Panc1 (cell line): ENCODE measurements at regions not wholly inside any gene's neighbourhood (a gene's known extent, or its start where the extent isn't known, plus 50 kb on each side); places are given as distances from the start of the nearest gene placed in this dataset.

Source experiments
- POLR2AphosphoS5 ChIP-seq: IDR thresholded peaks from 2 replicates; pipeline ENCODE4 v1.6.1; 2012; ENCODE audit warnings: mild to moderate bottlenecking, low read depth, low read length, moderate library complexity
- SIN3A ChIP-seq: IDR thresholded peaks from 2 replicates; pipeline ENCODE4 v1.6.1; 2012; ENCODE audit warnings: low read depth, mild to moderate bottlenecking, low read length, moderate library complexity, borderline replicate concordance; ENCODE audit not compliant: insufficient read depth
- TCF7L2 ChIP-seq: IDR thresholded peaks from 2 replicates; pipeline ENCODE4 v1.6.1; 2011; ENCODE audit warnings: mild to moderate bottlenecking, low read depth, low read length, inconsistent platforms
- TF ChIP-seq, protein P1 (sequence below): fragments of 450-650 bp; IDR thresholded peaks from 2 replicates; pipeline ENCODE4 v1.5.1; 2017; ENCODE audit warnings: mild to moderate bottlenecking
- TF ChIP-seq, protein P2 (sequence below), 2 experiments: IDR thresholded peaks; 2 replicates each; pipeline ENCODE4 v1.6.1; 2011 to 2012; ENCODE audit warnings: low read depth in 2 of 2, control low read depth in 1 of 2, low read length in 1 of 2, mild to moderate bottlenecking in 1 of 2, moderate library complexity in 1 of 2; ENCODE audit not compliant: insufficient read depth in 1 of 2

DNA sequence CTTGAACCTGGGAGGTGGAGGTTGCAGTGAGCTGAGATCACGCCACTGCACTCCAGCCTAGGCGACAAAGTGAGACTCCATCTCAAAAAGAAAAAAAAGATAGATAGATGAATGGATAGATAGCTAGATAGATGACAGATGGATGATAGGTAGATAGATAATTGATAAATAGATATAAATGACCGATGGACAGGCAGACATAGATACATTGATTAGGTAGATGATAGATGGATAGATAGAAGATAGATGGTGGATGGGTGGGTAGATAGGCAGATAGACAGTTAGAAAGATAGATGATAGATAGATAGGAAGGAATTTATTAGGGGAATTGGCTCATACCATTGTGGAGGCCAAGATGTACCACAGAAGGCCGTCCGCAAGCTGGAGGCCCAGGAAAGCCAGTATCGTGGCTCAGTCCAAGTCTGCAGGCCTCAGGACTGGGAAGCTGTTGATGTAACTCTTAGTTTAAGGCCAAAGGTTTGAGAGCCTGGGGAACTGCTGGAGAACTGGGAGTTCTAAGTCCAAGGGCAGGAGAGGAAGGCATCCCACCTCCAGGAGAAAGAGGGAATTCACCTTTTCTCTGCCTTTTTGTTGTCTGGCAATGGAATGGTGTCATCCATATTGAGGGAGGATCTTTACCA, 156.1 kb downstream of the SEC14L1 start:
- TF ChIP-seq, protein P1, sequence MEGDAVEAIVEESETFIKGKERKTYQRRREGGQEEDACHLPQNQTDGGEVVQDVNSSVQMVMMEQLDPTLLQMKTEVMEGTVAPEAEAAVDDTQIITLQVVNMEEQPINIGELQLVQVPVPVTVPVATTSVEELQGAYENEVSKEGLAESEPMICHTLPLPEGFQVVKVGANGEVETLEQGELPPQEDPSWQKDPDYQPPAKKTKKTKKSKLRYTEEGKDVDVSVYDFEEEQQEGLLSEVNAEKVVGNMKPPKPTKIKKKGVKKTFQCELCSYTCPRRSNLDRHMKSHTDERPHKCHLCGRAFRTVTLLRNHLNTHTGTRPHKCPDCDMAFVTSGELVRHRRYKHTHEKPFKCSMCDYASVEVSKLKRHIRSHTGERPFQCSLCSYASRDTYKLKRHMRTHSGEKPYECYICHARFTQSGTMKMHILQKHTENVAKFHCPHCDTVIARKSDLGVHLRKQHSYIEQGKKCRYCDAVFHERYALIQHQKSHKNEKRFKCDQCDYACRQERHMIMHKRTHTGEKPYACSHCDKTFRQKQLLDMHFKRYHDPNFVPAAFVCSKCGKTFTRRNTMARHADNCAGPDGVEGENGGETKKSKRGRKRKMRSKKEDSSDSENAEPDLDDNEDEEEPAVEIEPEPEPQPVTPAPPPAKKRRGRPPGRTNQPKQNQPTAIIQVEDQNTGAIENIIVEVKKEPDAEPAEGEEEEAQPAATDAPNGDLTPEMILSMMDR, result no peak
- TF ChIP-seq, protein P2, sequence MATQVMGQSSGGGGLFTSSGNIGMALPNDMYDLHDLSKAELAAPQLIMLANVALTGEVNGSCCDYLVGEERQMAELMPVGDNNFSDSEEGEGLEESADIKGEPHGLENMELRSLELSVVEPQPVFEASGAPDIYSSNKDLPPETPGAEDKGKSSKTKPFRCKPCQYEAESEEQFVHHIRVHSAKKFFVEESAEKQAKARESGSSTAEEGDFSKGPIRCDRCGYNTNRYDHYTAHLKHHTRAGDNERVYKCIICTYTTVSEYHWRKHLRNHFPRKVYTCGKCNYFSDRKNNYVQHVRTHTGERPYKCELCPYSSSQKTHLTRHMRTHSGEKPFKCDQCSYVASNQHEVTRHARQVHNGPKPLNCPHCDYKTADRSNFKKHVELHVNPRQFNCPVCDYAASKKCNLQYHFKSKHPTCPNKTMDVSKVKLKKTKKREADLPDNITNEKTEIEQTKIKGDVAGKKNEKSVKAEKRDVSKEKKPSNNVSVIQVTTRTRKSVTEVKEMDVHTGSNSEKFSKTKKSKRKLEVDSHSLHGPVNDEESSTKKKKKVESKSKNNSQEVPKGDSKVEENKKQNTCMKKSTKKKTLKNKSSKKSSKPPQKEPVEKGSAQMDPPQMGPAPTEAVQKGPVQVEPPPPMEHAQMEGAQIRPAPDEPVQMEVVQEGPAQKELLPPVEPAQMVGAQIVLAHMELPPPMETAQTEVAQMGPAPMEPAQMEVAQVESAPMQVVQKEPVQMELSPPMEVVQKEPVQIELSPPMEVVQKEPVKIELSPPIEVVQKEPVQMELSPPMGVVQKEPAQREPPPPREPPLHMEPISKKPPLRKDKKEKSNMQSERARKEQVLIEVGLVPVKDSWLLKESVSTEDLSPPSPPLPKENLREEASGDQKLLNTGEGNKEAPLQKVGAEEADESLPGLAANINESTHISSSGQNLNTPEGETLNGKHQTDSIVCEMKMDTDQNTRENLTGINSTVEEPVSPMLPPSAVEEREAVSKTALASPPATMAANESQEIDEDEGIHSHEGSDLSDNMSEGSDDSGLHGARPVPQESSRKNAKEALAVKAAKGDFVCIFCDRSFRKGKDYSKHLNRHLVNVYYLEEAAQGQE (IDR thresholded peaks at IDR 0.05; ENCODE audit: insufficient read depth in 1 of 2, low read depth in 2 of 2, low read length in 1 of 2), result no peak
- TF ChIP-seq TCF7L2, result no peak
- no peak for TF ChIP-seq SIN3A
- TF ChIP-seq POLR2AphosphoS5, result no peak; the same call in 1 of the 2 replicates
